ENCODE measurements at regions not wholly inside any gene's neighbourhood (a gene's known extent, or its start where the extent isn't known, plus 50 kb on each side); places are given as distances from the start of the nearest gene placed in this dataset.
"Not testable (repeated sequence)": the region's sequence is repeated elsewhere in the genome, so short reads cannot be mapped to it uniquely, and the experiment has no call there.

DNA sequence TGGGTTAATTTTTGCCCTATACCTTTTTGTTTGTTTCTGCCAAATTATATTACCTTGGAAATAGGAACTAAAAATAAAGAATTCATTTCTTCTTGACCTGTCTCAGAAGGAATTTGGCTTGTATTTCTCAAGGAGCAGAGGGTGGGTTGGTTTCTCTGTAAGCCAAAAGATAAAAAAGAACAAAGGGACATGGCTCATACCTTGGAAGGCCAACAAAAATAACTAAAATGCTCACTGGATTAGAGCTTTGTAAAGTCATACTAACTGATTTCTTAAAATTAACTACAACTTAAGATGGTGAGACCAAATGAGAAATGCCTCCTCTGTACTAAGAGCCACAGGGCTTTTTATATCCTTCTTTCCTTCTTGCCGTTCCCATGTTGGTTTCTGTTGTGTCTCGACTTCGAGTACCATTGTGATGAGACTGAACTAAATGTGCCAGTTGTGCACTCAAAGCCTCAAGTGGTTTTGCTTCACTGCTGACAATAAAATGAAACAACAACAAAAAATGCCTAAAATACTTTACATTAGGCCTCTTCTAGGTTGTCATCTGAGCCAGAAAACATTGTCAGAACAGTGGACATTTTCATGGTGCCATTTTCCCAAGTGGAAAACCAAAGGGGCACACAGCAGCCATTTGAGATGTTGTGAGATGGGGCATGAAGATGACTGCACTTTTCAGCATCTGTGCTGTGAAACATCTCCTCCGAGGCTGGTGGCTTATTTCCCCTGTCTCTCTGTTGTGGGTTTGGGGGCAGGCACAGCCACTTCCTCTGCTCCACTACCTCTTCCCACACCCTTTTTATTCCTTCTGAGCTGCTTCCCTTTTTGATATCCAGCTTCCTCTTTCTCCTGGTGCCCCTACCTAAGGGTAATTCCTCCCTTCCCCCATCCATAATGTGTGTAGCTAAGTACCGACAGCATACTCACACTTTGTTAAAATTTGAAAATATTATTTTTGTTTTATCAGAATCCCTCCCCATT is 51.8 kb upstream of the AGR3 start:
- peak; percentile 73 for DNase-seq (ENCODE audit: low spot score)

DNA sequence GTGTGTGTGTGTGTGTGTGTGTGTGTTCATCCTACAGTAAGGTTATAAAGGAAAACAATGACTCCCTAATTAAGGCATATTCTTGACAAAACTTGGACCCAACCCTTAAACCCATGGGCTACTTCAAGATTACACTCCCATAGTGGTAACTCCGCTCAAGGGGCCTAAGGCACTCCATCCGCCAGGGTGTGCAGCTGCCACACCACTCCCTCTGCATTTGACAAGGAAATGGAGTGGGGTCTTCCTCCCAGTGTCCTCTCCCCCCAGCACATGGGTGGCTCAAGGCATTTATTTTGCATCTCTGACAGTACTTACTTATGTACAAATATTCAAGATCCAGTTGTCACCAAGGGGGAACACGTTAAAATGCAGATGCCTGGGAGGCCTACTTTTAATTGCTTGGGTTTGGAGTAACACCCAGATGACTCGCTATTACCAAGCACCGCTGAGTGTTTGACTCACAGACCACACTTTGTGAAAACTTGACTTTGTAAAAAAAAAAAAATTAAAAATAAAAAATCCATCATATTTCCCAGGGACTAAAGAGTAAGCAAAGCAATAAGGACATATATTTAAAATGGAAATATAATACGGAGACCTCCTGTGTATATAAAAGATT is 53.0 kb upstream of the AGR3 start:
- no peak for DNase-seq (ENCODE audit: low spot score)

DNA sequence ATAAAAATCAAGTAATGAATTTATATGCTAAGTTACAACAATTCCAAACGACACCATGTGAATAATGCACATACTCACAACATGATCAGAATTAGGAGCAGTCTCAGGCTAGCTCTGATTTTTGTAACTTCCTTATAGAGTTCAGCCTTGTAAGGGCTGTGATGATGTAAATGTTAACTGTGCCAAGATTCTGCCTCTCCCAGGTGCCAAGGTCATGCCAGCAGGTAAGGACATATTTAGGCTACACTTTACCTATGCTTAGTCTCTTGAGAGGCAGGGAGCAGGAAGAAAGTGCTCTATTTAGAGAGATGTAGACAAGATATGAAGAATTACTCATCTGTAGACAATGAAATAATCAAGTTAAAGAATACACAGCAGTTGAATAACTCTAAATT is 53.6 kb upstream of the AGR3 start:
- no peak for DNase-seq (ENCODE audit: low spot score)

- no peak for DNase-seq (ENCODE audit: low spot score)
These were observed 55.0 kb upstream of the AGR3 start for GRCh38 chr7:16936626-16937422.

GRCh38 chr7:16939161-16939560 is 57.4 kb upstream of the AGR3 start:
- no peak for DNase-seq (ENCODE audit: low spot score)

DNA sequence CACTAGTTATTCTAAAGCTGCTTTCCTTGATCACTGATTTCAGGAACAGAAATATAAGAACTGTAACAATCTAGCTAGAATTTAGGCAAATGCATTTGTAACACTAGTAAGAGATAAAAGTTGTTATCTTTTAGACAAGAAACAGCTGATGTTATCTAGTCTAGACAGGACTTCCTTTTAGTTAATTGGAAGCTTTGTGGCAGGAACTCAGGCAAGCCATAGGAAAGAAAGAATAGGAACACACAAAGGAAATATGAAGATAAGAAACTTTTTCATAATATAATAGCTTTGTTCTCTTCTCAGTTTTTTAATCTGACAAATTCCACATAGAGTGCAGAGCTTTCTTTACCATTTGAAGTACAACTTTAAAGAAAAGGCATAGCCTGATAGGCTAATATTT is 59.0 kb upstream of the AGR3 start:
- DNase-seq (ENCODE audit: low spot score): no peak

DNA sequence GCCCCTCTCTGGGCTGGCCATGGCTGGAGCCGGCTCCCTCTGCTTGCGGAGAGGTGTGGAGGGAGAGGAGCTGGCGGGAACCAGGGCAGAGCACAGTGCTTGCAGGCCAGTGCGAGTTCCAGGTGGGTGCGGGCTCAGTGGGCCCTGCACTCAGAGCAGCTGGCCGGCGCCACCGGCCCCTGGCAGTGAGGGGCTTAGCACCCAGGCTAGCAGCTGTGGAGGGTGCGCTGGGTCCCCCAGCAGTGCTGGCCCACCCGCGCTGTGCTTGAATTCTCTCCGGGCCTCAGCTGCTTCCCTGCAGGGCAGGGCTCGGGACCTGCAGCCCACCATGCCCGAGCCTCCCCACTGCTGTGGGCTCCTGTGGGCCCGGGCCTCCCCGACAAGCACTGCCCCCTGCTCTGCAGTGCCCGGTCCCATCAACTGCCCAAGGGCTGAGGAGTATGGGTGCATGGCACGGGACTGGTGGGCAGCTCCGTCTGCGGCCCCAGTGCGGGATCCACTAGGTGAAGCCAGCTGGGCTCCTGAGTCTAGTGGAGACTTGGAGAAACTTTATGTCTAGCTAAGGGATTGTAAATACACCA is 61.2 kb upstream of the AGR3 start:
- DNase-seq (ENCODE audit: low spot score): no peak

DNA sequence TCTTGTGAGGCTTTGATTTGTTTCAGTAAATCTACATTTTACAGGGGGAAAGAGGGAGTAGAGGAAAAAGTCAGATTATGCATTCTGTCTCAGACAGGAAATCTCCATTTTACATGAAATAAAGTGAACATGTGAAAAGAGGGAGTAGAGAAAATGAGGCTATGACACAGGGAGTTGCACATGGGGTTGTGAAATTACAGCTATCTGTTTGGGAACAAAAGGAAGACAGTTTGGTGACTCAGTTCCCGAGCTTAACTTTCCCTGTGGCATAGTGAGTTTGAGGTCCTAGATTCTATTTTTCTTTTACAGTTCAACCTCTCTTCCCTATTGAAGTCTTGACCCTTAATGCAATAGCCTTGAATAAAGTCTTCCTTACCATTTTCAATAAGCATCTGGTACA is 63.2 kb upstream of the AGR3 start:
- no peak for DNase-seq (ENCODE audit: low spot score)

GRCh38 chr7:16945372-16945771 is 63.6 kb upstream of the AGR3 start:
- DNase-seq (ENCODE audit: low spot score): no peak

- DNase-seq (ENCODE audit: low spot score): not testable (repeated sequence)
These were observed 66.3 kb upstream of the AGR3 start for GRCh38 chr7:16948110-16948509.

DNA sequence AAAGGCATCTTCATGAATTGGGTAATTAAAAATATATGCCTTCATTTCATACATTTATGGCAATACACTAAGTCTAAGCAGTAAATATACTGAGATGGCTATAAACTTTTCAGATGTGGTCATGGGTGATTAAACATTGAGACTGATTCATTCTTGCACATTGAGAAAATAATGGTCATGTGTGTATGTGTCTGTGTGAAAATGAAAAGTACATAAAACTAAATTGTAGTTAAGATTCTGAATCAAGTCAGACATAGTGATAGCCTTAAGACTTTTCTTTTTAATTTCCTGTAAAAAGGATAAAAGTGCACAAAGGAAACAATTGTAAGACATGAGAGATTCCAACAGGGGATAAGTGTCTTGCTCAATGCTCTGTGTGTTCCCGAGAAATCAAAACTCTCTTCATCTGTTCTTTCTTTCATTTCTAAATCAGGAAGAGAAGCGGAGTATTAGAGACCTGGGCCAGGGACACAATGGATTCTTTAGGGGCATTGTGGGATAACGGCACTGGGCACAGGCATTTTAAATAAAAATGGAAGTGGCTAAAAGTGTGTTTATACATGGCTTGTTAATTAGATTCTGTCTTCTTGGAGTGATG is 69.8 kb upstream of the AGR3 start:
- peak; percentile 22 for DNase-seq (ENCODE audit: low spot score)

DNA sequence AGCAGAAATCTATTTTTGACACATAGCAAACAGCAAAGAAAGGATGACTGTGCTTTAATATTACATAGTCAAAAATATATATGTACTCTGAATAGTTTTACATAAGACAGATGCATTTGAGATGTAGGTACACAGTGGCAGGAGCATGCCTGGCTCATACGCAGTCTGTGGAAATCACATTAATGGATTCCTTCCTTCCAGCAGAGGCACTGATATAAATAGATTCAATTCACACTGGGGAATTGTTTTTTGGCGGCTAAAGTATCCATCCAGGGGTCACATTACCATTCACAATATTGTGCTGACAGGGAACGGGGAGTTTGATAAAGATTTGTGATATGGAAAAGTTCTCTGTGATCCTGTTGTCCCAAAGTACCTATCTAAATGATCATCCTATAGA is 72.5 kb upstream of the AGR3 start:
- no peak for DNase-seq (ENCODE audit: low spot score)

- no peak for DNase-seq (ENCODE audit: low spot score)
These were observed 76.9 kb upstream of the AGR3 start for GRCh38 chr7:16958724-16959123.

DNA sequence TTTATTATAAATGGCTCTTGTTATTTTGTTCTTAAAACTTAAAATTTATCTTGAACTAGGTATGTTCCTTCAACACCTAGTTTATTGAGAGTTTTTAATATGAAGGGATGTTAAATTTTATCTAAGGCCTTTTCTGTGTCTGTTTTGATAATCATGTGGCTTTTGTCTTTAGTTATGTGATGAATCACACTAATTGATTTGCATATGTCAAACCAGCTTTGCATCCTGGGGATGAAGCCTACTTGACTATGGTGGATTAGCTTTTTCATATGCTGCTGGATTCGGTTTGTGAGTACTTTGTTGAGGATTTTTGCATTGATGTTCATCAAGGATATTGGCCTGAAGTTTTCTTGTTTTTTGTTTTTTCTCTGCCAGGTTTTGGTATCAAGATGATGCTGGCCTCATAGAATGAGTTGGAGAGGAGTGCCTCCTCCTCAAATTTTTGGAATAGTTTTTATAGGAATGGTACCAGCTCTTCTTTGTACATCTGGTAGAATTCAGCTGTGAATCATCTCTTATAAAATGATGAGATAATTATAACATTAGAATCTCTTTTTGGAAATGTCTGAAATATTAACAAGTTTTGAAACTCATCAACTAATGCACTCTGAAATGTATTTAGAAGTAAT is 78.7 kb upstream of the AGR3 start:
- no peak for DNase-seq (ENCODE audit: low spot score)

GRCh38 chr7:16961641-16962040 is 79.9 kb upstream of the AGR3 start:
- no peak for DNase-seq (ENCODE audit: low spot score)

DNA sequence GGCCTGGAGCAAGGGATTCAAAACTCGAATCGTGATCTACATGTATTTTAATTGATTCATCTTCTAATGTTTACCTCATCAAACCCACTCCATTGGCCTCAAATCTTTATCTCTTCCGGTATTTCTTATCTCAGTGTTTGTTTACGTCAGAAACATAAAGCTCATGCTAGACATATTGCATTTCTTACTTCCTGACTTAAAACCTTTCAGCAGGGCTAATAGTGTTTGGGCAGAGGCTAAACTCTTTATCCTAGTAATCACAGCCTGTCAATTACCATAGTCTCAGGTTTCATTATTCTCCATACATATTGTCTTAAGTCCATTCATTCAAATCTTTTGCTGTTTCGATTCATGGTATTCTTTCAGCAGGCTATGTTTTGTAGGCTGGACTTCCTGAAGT is 81.3 kb upstream of the AGR3 start:
- no peak for DNase-seq (ENCODE audit: low spot score)

GRCh38 chr7:16965697-16966096 is 83.9 kb upstream of the AGR3 start:
- not testable (repeated sequence) for DNase-seq (ENCODE audit: low spot score)

GRCh38 chr7:16967300-16967811 is 85.6 kb upstream of the AGR3 start:
- DNase-seq (ENCODE audit: low spot score): no peak

DNA sequence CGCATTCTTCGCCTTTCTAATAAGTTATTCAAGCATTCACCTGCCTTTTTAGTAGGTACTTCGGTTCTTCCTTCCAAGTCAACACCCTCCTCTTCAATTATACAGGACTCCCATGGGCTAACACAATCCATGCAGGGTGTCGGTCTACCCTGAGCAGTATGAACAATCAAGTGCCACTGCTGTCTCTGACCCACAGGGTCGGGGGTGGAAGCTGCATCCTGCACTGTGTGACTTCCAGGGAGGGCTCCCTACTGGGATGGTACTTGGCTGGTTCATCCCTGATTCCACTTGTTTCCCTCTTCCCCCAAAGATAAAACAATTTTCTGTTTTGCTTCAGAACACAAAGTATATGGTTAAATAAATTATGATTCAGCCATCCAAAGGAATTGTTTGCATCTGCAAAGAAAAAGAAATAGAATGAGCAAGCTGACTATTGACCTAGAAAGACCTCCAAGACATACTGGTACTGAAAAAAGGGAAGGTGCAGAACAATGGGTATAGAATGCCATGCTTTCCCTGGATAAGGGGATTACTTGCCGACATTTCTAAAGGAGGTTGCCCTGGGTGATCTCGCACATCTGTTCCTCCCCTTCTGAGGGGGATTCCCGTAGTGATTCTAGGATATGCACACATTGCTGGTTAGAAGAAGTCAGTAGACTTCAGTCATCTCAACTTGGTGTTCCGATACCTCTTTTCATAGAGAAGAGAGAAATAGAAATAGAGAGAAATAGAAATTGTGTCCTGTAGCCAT is 89.1 kb upstream of the AGR3 start:
- no peak for DNase-seq (ENCODE audit: low spot score)

- DNase-seq (ENCODE audit: low spot score): no peak
These were observed 93.9 kb upstream of the AGR3 start for GRCh38 chr7:16975712-16976111.
